GM19452 (cell line): ENCODE measurements at regions not wholly inside any gene's neighbourhood (a gene's known extent, or its start where the extent isn't known, plus 50 kb on each side); places are given as distances from the start of the nearest gene placed in this dataset.

Experiments used
- ATAC-seq: cut with Tn5 transposase; IDR thresholded peaks from one replicate; pipeline ENCODE4 v1.9.1; 2021; ENCODE audit not compliant: unreplicated experiment

- ATAC-seq: no peak
These were observed 105.7 kb upstream of the TEX51 start for GRCh38 chr2:126792993-126793392.

- ATAC-seq: no peak
These were observed 104.6 kb upstream of the TEX51 start for GRCh38 chr2:126793885-126794613.

GRCh38 chr2:126795656-126796055 lies 103.0 kb upstream of the TEX51 start:
- no peak for ATAC-seq

GRCh38 chr2:126796931-126797621 lies 101.6 kb upstream of the TEX51 start:
- ATAC-seq: no peak

- no peak for ATAC-seq
These were observed 100.9 kb upstream of the TEX51 start for GRCh38 chr2:126797622-126798275.

- ATAC-seq: no peak
These were observed 100.2 kb upstream of the TEX51 start for GRCh38 chr2:126798276-126799140.

- ATAC-seq: no peak
These were observed 99.4 kb upstream of the TEX51 start for GRCh38 chr2:126799301-126799700.

- ATAC-seq: no peak
These were observed 97.2 kb upstream of the TEX51 start for GRCh38 chr2:126801473-126801872.

- ATAC-seq: no peak
These were observed 96.4 kb upstream of the TEX51 start for GRCh38 chr2:126802316-126802715.

- ATAC-seq: no peak
These were observed 95.8 kb upstream of the TEX51 start for GRCh38 chr2:126802774-126803433.

GRCh38 chr2:126803434-126803775 lies 95.3 kb upstream of the TEX51 start:
- ATAC-seq: no peak

GRCh38 chr2:126804347-126804746 lies 94.3 kb upstream of the TEX51 start:
- no peak for ATAC-seq

GRCh38 chr2:126808929-126809328 lies 89.8 kb upstream of the TEX51 start:
- no peak for ATAC-seq

GRCh38 chr2:126809340-126809739 lies 89.3 kb upstream of the TEX51 start:
- ATAC-seq: no peak

GRCh38 chr2:126810001-126810400 lies 88.7 kb upstream of the TEX51 start:
- ATAC-seq: no peak

GRCh38 chr2:126811101-126811500 lies 87.6 kb upstream of the TEX51 start:
- ATAC-seq: no peak

GRCh38 chr2:126817172-126817571 lies 81.5 kb upstream of the TEX51 start:
- ATAC-seq: no peak

- ATAC-seq: no peak
These were observed 76.6 kb upstream of the TEX51 start for GRCh38 chr2:126822115-126822514.

- no peak for ATAC-seq
These were observed 75.8 kb upstream of the TEX51 start for GRCh38 chr2:126822921-126823320.

GRCh38 chr2:126823951-126824350 lies 74.7 kb upstream of the TEX51 start:
- ATAC-seq: no peak

- no peak for ATAC-seq
These were observed 74.0 kb upstream of the TEX51 start for GRCh38 chr2:126824663-126825062.
